ENCODE measurements at regions not wholly inside any gene's neighbourhood (a gene's known extent, or its start where the extent isn't known, plus 50 kb on each side); places are given as distances from the start of the nearest gene placed in this dataset.

DNA sequence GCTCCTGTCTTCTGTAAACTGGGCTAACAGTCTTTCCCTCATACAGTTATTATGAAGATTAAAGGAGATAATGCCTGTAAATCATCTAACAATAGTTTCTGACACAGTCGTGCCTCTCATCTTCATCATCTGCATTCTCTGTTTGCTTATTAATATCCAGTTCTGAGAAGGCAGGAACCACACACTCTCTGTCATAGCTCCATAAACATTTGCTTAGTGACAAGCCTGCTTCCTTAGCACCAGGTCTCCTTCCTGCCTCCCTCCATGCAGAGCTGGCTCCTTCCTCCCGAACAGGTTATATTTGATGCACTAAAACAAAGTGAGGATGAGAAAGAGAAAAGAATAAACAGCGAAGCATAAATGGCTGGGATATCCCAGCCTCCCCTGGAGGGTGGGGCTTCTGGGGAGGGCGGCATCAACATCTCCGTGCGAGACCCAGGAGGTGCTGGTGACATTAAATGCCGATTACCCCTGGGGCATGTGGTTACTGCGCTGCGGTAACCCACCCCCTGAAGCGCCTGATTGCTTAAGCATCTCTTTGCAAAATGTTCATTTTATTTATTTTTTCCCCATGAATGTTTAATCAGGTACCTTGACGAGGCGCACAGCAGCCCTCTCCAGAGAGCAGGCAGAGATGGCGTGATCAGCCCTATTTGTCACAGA, 404.9 kb downstream of the NXPE2 start:
- DNase-seq, result no peak

DNA sequence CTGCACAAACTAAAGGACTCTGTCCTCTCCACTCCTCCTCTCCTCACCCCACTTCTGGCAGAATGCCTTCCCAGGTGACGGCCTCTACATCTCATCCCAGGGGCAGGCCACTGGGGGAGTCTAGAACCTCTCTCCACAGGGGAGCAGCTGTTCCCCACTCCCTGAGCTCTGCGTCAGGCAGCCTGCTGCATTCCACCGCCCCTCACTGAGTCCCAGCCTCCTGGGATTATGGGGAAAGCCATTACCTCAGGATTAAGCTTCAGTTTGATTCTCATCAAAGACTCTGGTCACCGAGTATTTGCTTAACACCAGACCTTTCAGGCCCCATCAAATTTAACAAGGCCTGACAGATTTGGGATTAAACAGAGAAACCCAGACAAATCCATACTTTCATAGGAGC, 405.9 kb downstream of the NXPE2 start:
- no peak for DNase-seq

- DNase-seq, result no peak
These were observed 407.3 kb downstream of the NXPE2 start for GRCh38 chr11:115085461-115086210.

DNA sequence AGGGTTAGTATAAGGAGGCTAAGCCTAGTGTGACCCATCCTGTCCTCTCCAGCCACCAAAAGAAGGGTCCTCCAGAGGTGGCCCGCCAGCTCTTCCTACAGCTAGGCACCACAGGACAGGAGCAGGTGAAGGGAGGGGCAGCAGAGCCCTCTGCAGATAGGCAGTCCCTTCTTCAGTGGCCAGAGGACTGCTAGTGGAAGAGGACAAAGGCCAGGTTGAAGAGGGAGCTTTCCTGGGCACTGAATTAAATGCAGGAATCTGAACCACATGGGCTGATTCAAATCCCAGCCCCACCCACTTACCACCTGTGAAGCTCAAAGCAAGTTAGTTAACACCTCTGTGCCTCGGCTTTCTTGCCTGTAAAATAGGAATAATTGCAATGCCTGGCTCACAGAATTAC, 409.5 kb downstream of the NXPE2 start:
- no peak for DNase-seq

DNA sequence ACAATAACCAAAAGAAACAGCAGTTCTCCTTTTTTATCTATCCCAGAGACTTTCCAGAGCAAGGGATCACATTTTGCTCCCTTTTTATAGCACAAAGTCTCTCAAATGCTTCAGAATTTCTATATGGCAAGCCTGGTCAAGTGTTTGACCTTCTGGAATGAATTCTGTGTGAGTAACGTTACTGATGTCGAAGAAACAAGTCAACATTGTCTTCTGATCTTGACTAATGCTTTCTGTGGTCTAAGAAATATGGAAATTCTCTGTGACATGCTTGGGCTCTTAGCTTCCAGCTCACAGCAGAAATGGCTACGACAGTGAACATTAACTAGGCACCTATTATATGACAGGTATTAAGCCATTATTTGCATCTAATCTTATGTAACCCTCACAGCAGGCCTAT, 411.7 kb downstream of the CADM1 start:
- no peak for DNase-seq

DNA sequence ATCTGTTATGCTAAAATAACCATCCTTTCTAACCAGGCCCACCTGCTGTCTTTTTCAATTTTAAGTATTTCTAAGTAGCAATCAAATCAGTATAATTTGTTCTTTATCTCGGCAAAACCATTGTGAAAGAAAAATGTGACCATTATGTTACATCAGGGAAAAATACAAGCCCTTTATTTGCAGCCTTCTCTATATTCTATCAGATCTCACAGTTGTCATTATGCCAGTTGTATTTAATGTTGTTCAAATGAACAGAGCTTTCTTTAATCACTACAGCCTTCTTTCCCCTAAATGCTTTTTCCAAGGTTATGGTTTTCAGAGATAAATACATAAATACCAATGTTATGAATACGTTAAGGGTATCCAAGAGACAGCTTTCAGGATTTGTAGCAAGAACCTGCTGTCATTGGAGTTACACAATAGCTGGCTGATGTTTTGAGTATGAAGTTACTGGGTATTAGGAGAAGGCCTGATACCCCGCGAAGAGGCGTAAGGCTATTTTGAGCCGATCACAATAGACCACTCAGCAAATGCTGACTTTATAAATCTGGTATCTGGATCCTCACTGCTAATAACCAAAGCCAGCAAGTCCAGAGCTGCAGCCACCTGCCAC, 406.3 kb downstream of the CADM1 start:
- no peak for DNase-seq

- DNase-seq, result no peak
These were observed 403.5 kb downstream of the CADM1 start for GRCh38 chr11:115100706-115101105.

DNA sequence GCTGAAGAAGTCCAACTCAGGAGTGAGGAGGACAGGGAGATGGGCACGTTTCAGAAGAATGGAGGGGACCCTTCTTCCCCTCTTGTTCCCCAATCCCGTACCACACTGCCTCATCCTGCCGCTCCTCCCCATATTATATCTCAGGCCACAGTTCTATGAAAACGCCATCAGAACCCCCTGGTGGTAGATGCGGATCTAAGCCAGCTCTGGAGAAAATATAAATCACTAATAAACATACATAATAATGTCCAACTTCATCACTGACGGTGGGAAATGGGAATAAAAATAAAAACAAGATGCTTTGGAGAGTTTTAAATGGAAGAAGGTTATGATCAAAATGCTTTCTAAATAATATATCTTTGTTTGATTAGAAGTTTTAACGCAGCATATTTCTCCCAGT, 400.3 kb downstream of the CADM1 start:
- no peak for DNase-seq

DNA sequence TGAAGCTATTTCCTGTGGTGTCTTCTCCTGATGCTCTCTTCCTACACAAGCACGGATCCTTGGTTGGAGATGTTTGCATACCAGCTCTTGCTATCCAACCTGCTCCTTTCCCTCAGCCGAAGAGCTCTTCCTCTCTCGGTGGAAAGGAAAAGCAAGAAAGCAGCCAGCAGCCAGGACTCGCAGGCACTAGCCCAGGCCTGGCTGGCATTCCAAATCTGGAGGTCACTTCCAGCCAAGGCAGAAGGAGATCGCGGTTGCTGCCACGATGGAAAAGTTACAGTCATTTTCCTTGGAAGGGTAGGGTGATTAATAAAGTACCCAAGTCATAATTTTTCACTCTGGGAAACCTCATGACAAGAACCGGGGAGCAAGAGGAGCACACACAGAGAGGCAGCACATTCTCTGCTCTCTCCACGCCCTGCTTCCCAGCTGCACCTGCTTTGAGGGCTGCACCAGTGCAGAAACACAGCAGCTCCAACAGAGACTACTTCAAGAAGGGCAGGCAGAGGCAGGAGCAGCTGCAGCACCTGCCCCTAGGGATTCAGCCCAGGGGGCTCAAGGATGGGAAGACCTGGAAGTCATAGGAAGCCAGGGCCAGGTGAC, 399.3 kb downstream of the CADM1 start:
- DNase-seq, result no peak

- DNase-seq, result no peak
These were observed 393.1 kb downstream of the CADM1 start for GRCh38 chr11:115111066-115111465.

DNA sequence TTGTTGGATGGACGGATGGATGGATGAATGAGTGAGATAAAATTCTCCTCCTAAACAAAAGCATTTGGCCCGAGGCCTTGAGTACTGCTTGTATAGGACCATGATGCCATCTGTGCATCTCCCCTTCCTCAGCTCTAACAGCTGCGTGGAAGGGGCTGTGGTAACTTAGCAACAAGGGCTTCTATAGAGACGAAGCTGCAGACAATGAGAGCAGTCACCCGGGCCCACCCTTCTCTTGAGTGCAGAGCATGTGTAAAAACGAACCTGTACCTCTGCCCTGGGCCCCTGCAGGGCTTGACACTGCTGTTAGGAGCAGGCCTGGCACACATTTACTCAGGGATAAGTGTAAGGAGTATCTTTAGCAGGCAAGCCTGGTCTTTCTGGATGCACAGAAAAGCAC, 391.5 kb downstream of the CADM1 start:
- DNase-seq, result no peak

DNA sequence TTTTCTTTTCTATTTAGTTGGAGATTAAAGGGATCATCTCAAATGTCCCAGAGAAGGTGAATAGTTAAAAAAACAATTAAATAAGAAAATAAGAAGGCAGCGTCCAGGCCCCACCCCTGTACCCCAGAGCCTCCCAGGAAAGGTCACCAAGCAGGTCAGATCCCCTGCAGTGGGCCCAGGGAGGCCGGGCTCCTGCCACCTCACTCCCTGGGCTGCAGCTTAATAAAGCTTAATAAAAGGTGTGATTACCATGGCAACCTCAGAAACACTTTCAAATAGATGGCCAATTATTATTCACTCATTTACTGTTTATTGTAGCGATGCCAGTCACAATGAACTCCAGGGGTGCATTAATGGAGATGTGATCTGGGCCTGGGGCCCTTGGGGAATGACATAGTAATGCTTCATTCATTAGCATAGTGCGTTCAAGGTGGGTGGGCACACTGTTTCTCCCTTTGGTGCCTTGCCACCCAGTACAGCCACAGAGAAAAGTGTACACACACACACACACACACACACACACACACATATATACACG, 386.2 kb downstream of the CADM1 start:
- no peak for DNase-seq

- no peak for DNase-seq
These were observed 385.1 kb downstream of the CADM1 start for GRCh38 chr11:115119146-115119545.
